HepG2 (cell line): ENCODE measurements at regions not wholly inside any gene's neighbourhood (a gene's known extent, or its start where the extent isn't known, plus 50 kb on each side); places are given as distances from the start of the nearest gene placed in this dataset.

Source experiments
- CTCF ChIP-seq: sonication (generic); formaldehyde crosslinking; IDR thresholded peaks from 2 replicates; pipeline ENCODE4 v1.5.0; 2020; ENCODE audit warnings: mild to moderate bottlenecking, missing genetic modification reagents, moderate library complexity
- POLR2AphosphoS5 ChIP-seq: IDR thresholded peaks from 2 replicates; pipeline ENCODE4 v1.6.1; 2012; ENCODE audit warnings: low read depth, low read length
- ZNF274 ChIP-seq: sonication (generic); formaldehyde crosslinking; IDR thresholded peaks from 2 replicates; pipeline ENCODE4 v1.5.1; 2020; ENCODE audit warnings: mild to moderate bottlenecking, missing genetic modification reagents
- TF ChIP-seq, protein P1 (sequence below), 2 experiments: IDR thresholded peaks; 2 replicates each; pipeline ENCODE4 v1.6.1; 2011 to 2012; ENCODE audit warnings: low read length in 2 of 2, borderline replicate concordance in 1 of 2, low read depth in 1 of 2, mild to moderate bottlenecking in 1 of 2, moderate library complexity in 1 of 2

- no peak for TF ChIP-seq ZNF274 (CRISPR knock-in tag)
- TF ChIP-seq POLR2AphosphoS5, result no peak
- no peak for TF ChIP-seq CTCF (CRISPR knock-in tag)
- TF ChIP-seq, protein P1, sequence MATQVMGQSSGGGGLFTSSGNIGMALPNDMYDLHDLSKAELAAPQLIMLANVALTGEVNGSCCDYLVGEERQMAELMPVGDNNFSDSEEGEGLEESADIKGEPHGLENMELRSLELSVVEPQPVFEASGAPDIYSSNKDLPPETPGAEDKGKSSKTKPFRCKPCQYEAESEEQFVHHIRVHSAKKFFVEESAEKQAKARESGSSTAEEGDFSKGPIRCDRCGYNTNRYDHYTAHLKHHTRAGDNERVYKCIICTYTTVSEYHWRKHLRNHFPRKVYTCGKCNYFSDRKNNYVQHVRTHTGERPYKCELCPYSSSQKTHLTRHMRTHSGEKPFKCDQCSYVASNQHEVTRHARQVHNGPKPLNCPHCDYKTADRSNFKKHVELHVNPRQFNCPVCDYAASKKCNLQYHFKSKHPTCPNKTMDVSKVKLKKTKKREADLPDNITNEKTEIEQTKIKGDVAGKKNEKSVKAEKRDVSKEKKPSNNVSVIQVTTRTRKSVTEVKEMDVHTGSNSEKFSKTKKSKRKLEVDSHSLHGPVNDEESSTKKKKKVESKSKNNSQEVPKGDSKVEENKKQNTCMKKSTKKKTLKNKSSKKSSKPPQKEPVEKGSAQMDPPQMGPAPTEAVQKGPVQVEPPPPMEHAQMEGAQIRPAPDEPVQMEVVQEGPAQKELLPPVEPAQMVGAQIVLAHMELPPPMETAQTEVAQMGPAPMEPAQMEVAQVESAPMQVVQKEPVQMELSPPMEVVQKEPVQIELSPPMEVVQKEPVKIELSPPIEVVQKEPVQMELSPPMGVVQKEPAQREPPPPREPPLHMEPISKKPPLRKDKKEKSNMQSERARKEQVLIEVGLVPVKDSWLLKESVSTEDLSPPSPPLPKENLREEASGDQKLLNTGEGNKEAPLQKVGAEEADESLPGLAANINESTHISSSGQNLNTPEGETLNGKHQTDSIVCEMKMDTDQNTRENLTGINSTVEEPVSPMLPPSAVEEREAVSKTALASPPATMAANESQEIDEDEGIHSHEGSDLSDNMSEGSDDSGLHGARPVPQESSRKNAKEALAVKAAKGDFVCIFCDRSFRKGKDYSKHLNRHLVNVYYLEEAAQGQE (IDR thresholded peaks at IDR 0.05; ENCODE audit: borderline replicate concordance in 1 of 2, low read depth in 1 of 2, low read length in 2 of 2), result no peak
These were observed 136.4 kb downstream of the NPIPB5 start for GRCh38 chr16:22646948-22647556.
